SKM-1 treated with dmso at 0.1 percent for 144 hours (cell line): ENCODE measurements at regions not wholly inside any gene's neighbourhood (a gene's known extent, or its start where the extent isn't known, plus 50 kb on each side); places are given as distances from the start of the nearest gene placed in this dataset.

Experiments used
- DNase-seq: peaks from one replicate; lab custom pipeline; 2025; ENCODE audit not compliant: unreplicated experiment; lab: John Stamatoyannopoulos, UW

- peak; percentile 67 for DNase-seq
These were observed 181.4 kb downstream of the FGF18 start for GRCh38 chr5:171600741-171601265.

- DNase-seq = peak; percentile 82
These were observed 181.9 kb downstream of the FGF18 start for GRCh38 chr5:171601266-171601881.

- no peak for DNase-seq
These were observed 182.0 kb upstream of the SMIM23 start for GRCh38 chr5:171603591-171603990.

GRCh38 chr5:171604195-171604594 lies 181.4 kb upstream of the SMIM23 start:
- DNase-seq = no peak

- DNase-seq = no peak
These were observed 179.1 kb upstream of the SMIM23 start for GRCh38 chr5:171606414-171607024.

GRCh38 chr5:171607863-171608262 lies 177.8 kb upstream of the SMIM23 start:
- DNase-seq = no peak

- DNase-seq = no peak
These were observed 175.7 kb upstream of the SMIM23 start for GRCh38 chr5:171609806-171610452.

GRCh38 chr5:171610686-171611085 lies 174.9 kb upstream of the SMIM23 start:
- DNase-seq = no peak

GRCh38 chr5:171612749-171613148 lies 172.9 kb upstream of the SMIM23 start:
- DNase-seq = no peak

GRCh38 chr5:171614511-171614910 lies 171.1 kb upstream of the SMIM23 start:
- DNase-seq = no peak

- DNase-seq = no peak
These were observed 170.5 kb upstream of the SMIM23 start for GRCh38 chr5:171614971-171615653.

- no peak for DNase-seq
These were observed 169.6 kb upstream of the SMIM23 start for GRCh38 chr5:171615705-171616640.

- DNase-seq = no peak
These were observed 168.4 kb upstream of the SMIM23 start for GRCh38 chr5:171617266-171617665.

- no peak for DNase-seq
These were observed 167.6 kb upstream of the SMIM23 start for GRCh38 chr5:171617817-171618591.

GRCh38 chr5:171619196-171619595 lies 166.4 kb upstream of the SMIM23 start:
- DNase-seq = no peak

- no peak for DNase-seq
These were observed 165.9 kb upstream of the SMIM23 start for GRCh38 chr5:171619744-171620143.

GRCh38 chr5:171622010-171622409 lies 163.6 kb upstream of the SMIM23 start:
- DNase-seq = no peak

- DNase-seq = no peak
These were observed 162.5 kb upstream of the SMIM23 start for GRCh38 chr5:171623107-171623506.

- DNase-seq = no peak
These were observed 162.0 kb upstream of the SMIM23 start for GRCh38 chr5:171623551-171624097.

- no peak for DNase-seq
These were observed 161.2 kb upstream of the SMIM23 start for GRCh38 chr5:171624396-171624795.
